GM12878 (cell line): ENCODE measurements at regions not wholly inside any gene's neighbourhood (a gene's known extent, or its start where the extent isn't known, plus 50 kb on each side); places are given as distances from the start of the nearest gene placed in this dataset.

Experiments
- ATAC-seq: fragments of 200-7000 bp; cut with Tn5 transposase; 3 replicates; pipeline ENCODE4 v1.9.1; 2020; ENCODE audit warnings: mild to moderate bottlenecking, moderate library complexity
- BruUV-seq: library from RNA; stranded (reverse); fragments of 400-500 nt; replicated peaks from 2 replicates; lab custom pipeline; 2021; lab: Mats Ljungman, UMichigan
- CTCF ChIA-PET: fragments of 300-600 bp; sonication (Branson Sonifier 250); formaldehyde crosslinking; extraction: SDS; loops from one replicate; lab custom pipeline; 2021; ENCODE audit warnings: inconsistent platforms; lab: Yijun Ruan, JAX
- POLR2A ChIA-PET: fragments of 350-600 bp; formaldehyde crosslinking; extraction: SDS; loops from one replicate; lab custom pipeline; 2021; ENCODE audit warnings: inconsistent platforms; lab: Charles Lee
- RAD21 ChIA-PET: fragments of 300-600 bp; sonication (Branson Sonifier 250); formaldehyde crosslinking; loops from one replicate; lab custom pipeline; 2023; ENCODE audit warnings: antibody characterized with exemption; ENCODE audit not compliant: unreplicated experiment; lab: Charles Lee
- SMC1A ChIA-PET: fragments of 300-600 bp; sonication (Branson Sonifier 250); formaldehyde crosslinking; loops from one replicate; lab custom pipeline; 2023; ENCODE audit not compliant: unreplicated experiment, uncharacterized antibody; lab: Charles Lee
- DNase-seq: peaks from one replicate; pipeline ENCODE4 v3.0.0-alpha.2; 2011; ENCODE audit warnings: low read depth, low spot score
- FAIRE-seq: peaks from 3 replicates; lab custom pipeline; 2011; peaks lifted over from hg19 to GRCh38; lab: Jason Lieb, UNC
- H2AFZ ChIP-seq: 2 replicates; pipeline ENCODE4 v1.6.0; 2011; ENCODE audit warnings: low read depth, low read length, control low read depth; ENCODE audit not compliant: control insufficient read depth
- H3K27ac ChIP-seq: 2 replicates; pipeline ENCODE4 v1.5.1; 2011; ENCODE audit warnings: control low read depth; ENCODE audit not compliant: control insufficient read depth, insufficient read depth
- H3K27me3 ChIP-seq, 2 experiments: replicated peaks in 1 of 2; 2 replicates each; pipeline versions ENCODE4 v1.6.0 to v1.6.1; 2011; ENCODE audit warnings: low read length in 1 of 2; ENCODE audit not compliant: control insufficient read depth in 2 of 2, insufficient read depth in 2 of 2
- H3K36me3 ChIP-seq, 2 experiments: 2 replicates each; pipeline ENCODE4 v1.5.1; 2011; ENCODE audit warnings: low read length in 1 of 2; ENCODE audit not compliant: control insufficient read depth in 2 of 2, insufficient read depth in 2 of 2
- H3K4me1 ChIP-seq: 2 replicates; pipeline ENCODE4 v1.6.1; 2011; ENCODE audit warnings: mild to moderate bottlenecking, low read length, moderate library complexity, mixed read lengths; ENCODE audit not compliant: control insufficient read depth, insufficient read depth
- H3K4me2 ChIP-seq: 2 replicates; pipeline ENCODE4 v1.6.0; 2011; ENCODE audit warnings: control low read depth; ENCODE audit not compliant: control insufficient read depth, insufficient read depth
- H3K4me3 ChIP-seq: fragments of 200-600 bp; sonication (generic); 2 replicates; pipeline ENCODE4 v1.5.1; 2016
- H3K79me2 ChIP-seq: 2 replicates; pipeline ENCODE4 v1.6.0; 2011; ENCODE audit warnings: low read length; ENCODE audit not compliant: control insufficient read depth, insufficient read depth
- H3K9ac ChIP-seq: 2 replicates; pipeline ENCODE4 v1.8.0; 2011; ENCODE audit warnings: low read length, control low read depth, mixed read lengths; ENCODE audit not compliant: control insufficient read depth, insufficient read depth
- H3K9me3 ChIP-seq: replicated peaks from 3 replicates; pipeline ENCODE4 v1.5.1; 2011; ENCODE audit warnings: mild to moderate bottlenecking, low read length; ENCODE audit not compliant: control insufficient read depth, insufficient read depth
- H4K20me1 ChIP-seq: 2 replicates; pipeline ENCODE4 v1.6.0; 2011; ENCODE audit not compliant: control insufficient read depth, insufficient read depth
- ATF3 ChIP-seq: IDR thresholded peaks from 2 replicates; pipeline ENCODE4 v1.6.1; 2011; ENCODE audit warnings: low read depth, mild to moderate bottlenecking, low read length, moderate library complexity, borderline replicate concordance; ENCODE audit errors: extremely low read depth
- ATF7 ChIP-seq: fragments of 450-650 bp; IDR thresholded peaks from 2 replicates; pipeline ENCODE4 v1.6.1; 2016; ENCODE audit warnings: low read depth, mild to moderate bottlenecking
- BHLHE40 ChIP-seq, 2 experiments: fragments of 450-650 bp in 1 of 2; IDR thresholded peaks; 2 replicates each; pipeline ENCODE4 v1.6.1; 2011 to 2017; ENCODE audit warnings: low read depth in 2 of 2, borderline replicate concordance in 1 of 2, improper control_type of control experiment in 1 of 2, low read length in 1 of 2, mild to moderate bottlenecking in 1 of 2
- CHD4 ChIP-seq: fragments of 200-600 bp; sonication (generic); IDR thresholded peaks from 2 replicates; pipeline ENCODE4 v1.6.1; 2016; ENCODE audit warnings: mild to moderate bottlenecking
- EED ChIP-seq: sonication (generic); IDR thresholded peaks from 2 replicates; pipeline ENCODE4 v1.6.1; 2016; ENCODE audit warnings: antibody characterized with exemption, low read depth
- EP300 ChIP-seq, 2 experiments: fragments of 150-350 bp in 1 of 2; IDR thresholded peaks; 2 replicates each; pipeline ENCODE4 v1.6.1; 2011 to 2012; ENCODE audit warnings: low read depth in 2 of 2, low read length in 2 of 2, borderline replicate concordance in 1 of 2, improper control_type of control experiment in 1 of 2, inconsistent platforms in 1 of 2; ENCODE audit not compliant: control insufficient read depth in 1 of 2
- ETV6 ChIP-seq, 2 experiments: fragments of 450-650 bp in 1 of 2; IDR thresholded peaks in 1 of 2; conservative IDR thresholded peaks in 1 of 2; 2 replicates each; pipeline ENCODE4 v1.6.1; 2014; ENCODE audit warnings: antibody characterized with exemption in 1 of 2, borderline replicate concordance in 1 of 2, low read depth in 1 of 2, mild to moderate bottlenecking in 1 of 2, moderate library complexity in 1 of 2
- IKZF1 ChIP-seq: fragments of 450-650 bp; conservative IDR thresholded peaks from 2 replicates; pipeline ENCODE4 v1.6.1; 2017; ENCODE audit warnings: antibody characterized with exemption, mild to moderate bottlenecking
- JUNB ChIP-seq: IDR thresholded peaks from 2 replicates; pipeline ENCODE4 v1.6.1; 2016; ENCODE audit warnings: antibody characterized with exemption, mild to moderate bottlenecking
- JUND ChIP-seq: IDR thresholded peaks from 2 replicates; pipeline ENCODE4 v1.6.1; 2012; ENCODE audit warnings: low read depth, mild to moderate bottlenecking, low read length, improper control_type of control experiment, moderate library complexity
- KAT2A ChIP-seq: conservative IDR thresholded peaks from 2 replicates; pipeline ENCODE4 v1.6.1; 2011; ENCODE audit warnings: low read depth, low read length; ENCODE audit not compliant: control insufficient read depth
- MAX ChIP-seq: IDR thresholded peaks from 2 replicates; pipeline ENCODE4 v1.6.1; 2012; ENCODE audit warnings: low read depth, low read length, improper control_type of control experiment
- MXI1 ChIP-seq: fragments of 150-350 bp; IDR thresholded peaks from 2 replicates; pipeline ENCODE4 v1.6.1; 2011; ENCODE audit warnings: low read depth, mild to moderate bottlenecking, inconsistent platforms, low read length, improper control_type of control experiment
- NFIC ChIP-seq: IDR thresholded peaks from 2 replicates; pipeline ENCODE4 v1.6.1; 2012; ENCODE audit warnings: low read depth, mild to moderate bottlenecking, inconsistent platforms, low read length, moderate library complexity
- NR2C2 ChIP-seq: IDR thresholded peaks from 2 replicates; pipeline ENCODE4 v1.6.1; 2011; ENCODE audit warnings: borderline replicate concordance, low read depth; ENCODE audit not compliant: control insufficient read depth, insufficient read length
- PAX5 ChIP-seq: IDR thresholded peaks from 2 replicates; pipeline ENCODE4 v1.6.1; 2011; ENCODE audit warnings: low read depth, low read length, borderline replicate concordance
- RELA ChIP-seq: fragments of 450-650 bp; IDR thresholded peaks from 2 replicates; pipeline ENCODE4 v1.8.0; 2014; ENCODE audit warnings: borderline replicate concordance; ENCODE audit not compliant: partially characterized antibody
- SREBF2 ChIP-seq: IDR thresholded peaks from 2 replicates; pipeline ENCODE4 v1.6.1; 2012; ENCODE audit warnings: mild to moderate bottlenecking, low read length
- WGBS: methylation state at CpG from one replicate; pipeline ENCODE4 v1.1.6; 2016; ENCODE audit warnings: low lambda C conversion rate; ENCODE audit not compliant: insufficient replicate concordance, insufficient coverage; ENCODE audit errors: missing lambda C conversion rate; 5-methylcytosine and 5-hydroxymethylcytosine counted together
- in situ Hi-C: fragments of 300-500 bp; cut with MboI; formaldehyde crosslinking; loops from 9 replicates; pipeline ENCODE4 v1.14.3; 2018; ENCODE audit warnings: mixed read lengths
- intact Hi-C: fragments of 100-400 bp; cut with micrococcal nuclease; formaldehyde crosslinking; loops from one replicate; pipeline ENCODE4 v1.14.2; 2022; ENCODE audit not compliant: unreplicated experiment

GRCh38 chr7:93817004-93817403, 73.5 kb downstream of the TFPI2 start:
- Histone ChIP-seq H3K9ac (no peak overlapping the region), H2AFZ (no peak overlapping the region), H3K9me3 (no peaks in the 10 kb centered on the region), H4K20me1 (no peaks in the 10 kb centered on the region), H3K4me1 (no peaks in the 10 kb centered on the region), H3K79me2 (no peaks in the 10 kb centered on the region), H3K36me3 (no peaks in the 10 kb centered on the region), H3K27ac (no peak overlapping the region), H3K27me3 (no peaks in the 10 kb centered on the region), H3K4me2 (no peak overlapping the region), H3K4me3 (no peak overlapping the region)
- no peak for TF ChIP-seq EED
- TF ChIP-seq JUND, result no peak
- TF ChIP-seq MAX, result no peak
- TF ChIP-seq NFIC, result no peak
- TF ChIP-seq IKZF1, result no peak
- no peak for TF ChIP-seq MXI1
- intact Hi-C loops (no loop called here), in situ Hi-C loops (no loop called here)
- FAIRE-seq, result no peak
- ChIA-PET SMC1A (interaction anchor here (0.6 to 1.0 kb wide), 3 partner anchors 378 to 471 kb away, joined by 3 read pairs; no protein-coding TSS in a partner anchor), CTCF (no interaction called here), RAD21 (no interaction called here), POLR2A (no interaction called here)
- DNase-seq, result no peak
- no peak for ATAC-seq
- BruUV-seq, result no TSS peak

DNA sequence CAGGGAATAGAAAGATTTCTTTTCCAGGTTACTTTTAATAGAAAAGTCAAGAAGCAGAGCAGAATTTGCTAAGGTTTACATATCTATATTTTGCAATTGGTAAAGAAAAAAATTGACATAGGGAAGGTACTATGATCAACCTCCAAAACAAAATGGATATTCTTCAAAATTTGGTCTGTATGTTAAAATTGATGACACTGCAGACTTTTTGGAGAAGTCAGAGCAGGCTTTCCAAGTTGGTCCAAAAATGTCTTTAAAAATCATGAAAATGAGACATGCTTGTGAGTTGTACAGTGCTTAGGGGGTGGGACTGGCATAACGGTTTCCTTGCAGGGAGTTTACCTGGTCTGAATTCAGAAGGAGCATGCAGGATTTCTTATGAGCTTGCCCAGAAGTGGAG, 77.0 kb downstream of the TFPI2 start:
- no peaks in the 10 kb centered on the region for H4K20me1 ChIP-seq
- intact Hi-C loops, result no loop called here
- POLR2A ChIA-PET, result no interaction called here
- H3K27ac ChIP-seq, result no peak overlapping the region
- H3K4me1 ChIP-seq, result no peaks in the 10 kb centered on the region
- no TSS peak for BruUV-seq
- no peaks in the 10 kb centered on the region for H3K27me3 ChIP-seq
- FAIRE-seq (no peak), ATAC-seq (no peak), DNase-seq (no peak)
- CTCF ChIA-PET, result interaction anchor here (0.9 kb wide), 1 partner anchor 15 kb away, joined by 3 read pairs; no protein-coding TSS in a partner anchor
- no peak overlapping the region for H3K4me3 ChIP-seq
- no peak overlapping the region for H2AFZ ChIP-seq
- SMC1A ChIA-PET, result no interaction called here
- H3K9me3 ChIP-seq, result no peaks in the 10 kb centered on the region
- H3K4me2 ChIP-seq, result no peak overlapping the region
- H3K9ac ChIP-seq, result no peak overlapping the region
- no peaks in the 10 kb centered on the region for H3K36me3 ChIP-seq
- no peaks in the 10 kb centered on the region for H3K79me2 ChIP-seq
- RAD21 ChIA-PET, result no interaction called here
- WGBS, result 0% methylated on average over 1 of the region's 1 CpG
- in situ Hi-C loops, result no loop called here
- no peak for TF ChIP-seq ETV6 (conservative IDR thresholded peaks at IDR 0.05 in 1 of 2, IDR thresholded peaks at IDR 0.05 in 1 of 2; ENCODE audit: borderline replicate concordance in 1 of 2, low read depth in 1 of 2)
- no peak for TF ChIP-seq ATF7
- no peak for TF ChIP-seq CHD4
- no peak for TF ChIP-seq EP300 (IDR thresholded peaks at IDR 0.05; ENCODE audit: borderline replicate concordance in 1 of 2, control insufficient read depth in 1 of 2, low read depth in 2 of 2, low read length in 2 of 2)
- TF ChIP-seq ATF3, result no peak
- TF ChIP-seq RELA, result no peak
- TF ChIP-seq BHLHE40 (IDR thresholded peaks at IDR 0.05; ENCODE audit: borderline replicate concordance in 1 of 2, low read depth in 2 of 2, low read length in 1 of 2), result no peak
- no peak for TF ChIP-seq PAX5
- no peak for TF ChIP-seq KAT2A
- no peak for TF ChIP-seq JUNB
- TF ChIP-seq SREBF2, result no peak
- TF ChIP-seq NR2C2, result no peak
